PC-9 (cell line): ENCODE measurements at regions not wholly inside any gene's neighbourhood (a gene's known extent, or its start where the extent isn't known, plus 50 kb on each side); places are given as distances from the start of the nearest gene placed in this dataset.

Source experiments
- EZH2 ChIP-seq: fragments of 200-600 bp; sonication (generic); IDR thresholded peaks from 2 replicates; pipeline ENCODE4 v1.8.0; 2017; ENCODE audit warnings: antibody characterized with exemption, low read depth
- TF ChIP-seq, protein P1 (sequence below): fragments of 200-600 bp; sonication (generic); conservative IDR thresholded peaks from 2 replicates; pipeline ENCODE4 v1.6.1; 2017; ENCODE audit warnings: mixed run types, antibody characterized with exemption, mild to moderate bottlenecking, moderate library complexity

DNA sequence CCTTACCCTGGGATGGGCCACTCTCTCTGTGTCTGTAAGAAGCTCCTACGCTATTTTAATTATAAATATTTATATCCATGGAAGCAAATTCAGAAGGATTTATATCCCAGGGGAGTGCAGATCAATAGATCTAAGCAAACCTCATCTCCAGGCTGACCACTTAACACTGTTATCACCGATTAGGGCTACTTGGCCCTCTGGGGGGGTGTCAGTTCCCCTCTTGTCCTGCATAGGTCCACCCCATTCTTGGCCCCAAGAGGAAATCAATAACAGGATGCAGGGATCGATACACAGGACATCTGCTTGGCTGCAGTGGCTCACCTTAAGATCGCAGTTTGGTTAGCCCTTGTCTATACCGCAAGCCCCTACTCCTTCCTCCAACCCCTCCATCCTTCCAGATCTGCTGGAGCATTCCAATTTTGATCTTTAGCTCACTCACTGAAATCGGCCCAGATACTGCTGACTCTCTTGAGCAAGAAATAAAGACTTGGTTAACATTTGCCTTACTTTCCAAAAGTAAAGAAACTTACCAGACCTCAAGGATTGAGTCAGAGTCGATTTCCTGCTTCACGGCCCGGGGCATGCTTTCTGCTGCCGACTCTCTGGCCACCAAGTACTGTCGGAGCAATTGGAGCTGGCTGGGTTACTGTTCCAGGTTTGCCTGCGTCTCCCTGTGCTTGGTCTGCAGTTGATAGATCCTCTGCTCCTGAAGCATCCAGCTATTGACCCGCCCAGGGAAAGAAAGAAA, 112.3 kb upstream of the PMFBP1 start:
- TF ChIP-seq, protein P1, sequence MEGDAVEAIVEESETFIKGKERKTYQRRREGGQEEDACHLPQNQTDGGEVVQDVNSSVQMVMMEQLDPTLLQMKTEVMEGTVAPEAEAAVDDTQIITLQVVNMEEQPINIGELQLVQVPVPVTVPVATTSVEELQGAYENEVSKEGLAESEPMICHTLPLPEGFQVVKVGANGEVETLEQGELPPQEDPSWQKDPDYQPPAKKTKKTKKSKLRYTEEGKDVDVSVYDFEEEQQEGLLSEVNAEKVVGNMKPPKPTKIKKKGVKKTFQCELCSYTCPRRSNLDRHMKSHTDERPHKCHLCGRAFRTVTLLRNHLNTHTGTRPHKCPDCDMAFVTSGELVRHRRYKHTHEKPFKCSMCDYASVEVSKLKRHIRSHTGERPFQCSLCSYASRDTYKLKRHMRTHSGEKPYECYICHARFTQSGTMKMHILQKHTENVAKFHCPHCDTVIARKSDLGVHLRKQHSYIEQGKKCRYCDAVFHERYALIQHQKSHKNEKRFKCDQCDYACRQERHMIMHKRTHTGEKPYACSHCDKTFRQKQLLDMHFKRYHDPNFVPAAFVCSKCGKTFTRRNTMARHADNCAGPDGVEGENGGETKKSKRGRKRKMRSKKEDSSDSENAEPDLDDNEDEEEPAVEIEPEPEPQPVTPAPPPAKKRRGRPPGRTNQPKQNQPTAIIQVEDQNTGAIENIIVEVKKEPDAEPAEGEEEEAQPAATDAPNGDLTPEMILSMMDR: no peak
- TF ChIP-seq EZH2: no peak
